HG02938 (cell line): ENCODE measurements at regions not wholly inside any gene's neighbourhood (a gene's known extent, or its start where the extent isn't known, plus 50 kb on each side); places are given as distances from the start of the nearest gene placed in this dataset.

Experiments used
- ATAC-seq: cut with Tn5 transposase; IDR thresholded peaks from one replicate; pipeline ENCODE4 v1.9.1; 2021; ENCODE audit warnings: mild to moderate bottlenecking, moderate library complexity; ENCODE audit not compliant: unreplicated experiment

DNA sequence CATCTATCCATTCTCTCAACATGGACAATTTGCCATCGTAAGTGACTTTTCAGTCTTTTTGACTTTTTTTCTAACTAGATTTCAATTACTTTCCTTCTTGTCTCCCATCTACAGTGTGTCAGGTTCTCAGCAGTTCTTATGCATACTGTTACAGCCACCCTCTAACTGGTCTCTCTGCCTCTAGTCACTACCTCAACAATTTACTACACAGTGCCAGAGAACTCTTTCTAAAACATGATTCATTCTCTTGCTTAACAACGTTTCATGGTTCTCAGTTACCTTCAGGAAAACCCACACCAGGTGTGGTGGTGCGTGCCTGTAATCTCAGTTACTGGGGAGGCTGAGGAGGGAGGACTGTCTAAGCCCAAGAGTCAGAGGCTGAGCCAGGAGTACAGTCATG lies 95.4 kb downstream of the DIPK2A start:
- no peak for ATAC-seq

- no peak for ATAC-seq
Measured at GRCh38 chr3:144073698-144074097, 102.1 kb downstream of the DIPK2A start.

DNA sequence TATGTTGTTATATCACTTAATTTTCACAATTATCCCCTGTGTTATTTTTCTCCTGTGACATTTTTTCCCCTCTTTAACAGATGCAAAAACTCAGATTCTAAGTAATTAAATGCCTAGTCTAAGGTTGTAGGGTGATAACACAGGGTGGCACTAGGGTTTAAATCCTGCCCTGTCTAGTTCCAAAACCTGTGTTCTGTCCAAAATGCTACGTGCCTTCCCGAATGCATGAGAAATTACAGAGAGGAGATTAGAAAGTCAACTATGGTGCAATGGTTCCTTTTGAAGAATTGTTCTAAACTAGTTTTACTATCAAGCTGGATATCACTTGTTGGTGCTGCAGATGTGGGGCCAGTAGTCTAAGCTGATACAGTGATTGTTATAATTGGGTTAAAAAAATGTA lies 108.0 kb downstream of the DIPK2A start:
- ATAC-seq = no peak

DNA sequence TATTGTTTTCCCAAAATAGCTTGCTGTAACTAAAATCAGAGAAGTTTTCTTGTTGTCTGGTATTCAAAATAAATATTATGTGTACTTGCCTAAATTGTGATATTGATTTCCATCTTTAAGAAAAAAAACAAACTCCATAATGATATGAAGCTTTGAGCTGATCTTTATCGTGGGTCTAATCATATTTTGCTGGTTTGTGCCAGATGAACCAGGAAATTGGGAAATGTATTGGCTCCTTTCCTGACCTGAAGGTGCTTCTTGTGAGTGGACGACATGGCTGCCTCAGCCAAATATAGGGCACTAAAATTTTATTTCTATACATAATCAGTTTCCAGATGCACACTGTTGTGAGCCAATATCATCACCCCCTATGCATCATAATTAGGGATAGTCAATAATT lies 113.3 kb downstream of the DIPK2A start:
- no peak for ATAC-seq

DNA sequence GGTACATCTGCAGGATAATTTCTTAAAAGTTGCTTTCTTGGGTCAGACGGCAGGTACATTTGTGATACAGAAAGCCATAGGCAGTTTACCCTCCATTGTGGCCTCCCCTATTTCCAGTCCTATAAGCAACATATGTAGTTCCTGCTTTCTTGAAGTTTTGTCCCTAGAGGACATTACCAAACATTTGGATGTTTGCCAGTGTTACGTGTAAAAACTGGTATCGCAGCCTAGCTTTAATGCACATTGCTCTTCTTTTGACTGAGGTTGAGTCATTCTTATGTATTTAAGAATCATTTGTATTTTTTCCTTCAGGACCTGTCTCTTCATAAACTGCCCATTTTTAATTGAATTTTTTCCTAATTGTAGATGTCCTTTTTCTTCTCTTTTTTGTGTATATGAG lies 114.3 kb downstream of the DIPK2A start:
- no peak for ATAC-seq

DNA sequence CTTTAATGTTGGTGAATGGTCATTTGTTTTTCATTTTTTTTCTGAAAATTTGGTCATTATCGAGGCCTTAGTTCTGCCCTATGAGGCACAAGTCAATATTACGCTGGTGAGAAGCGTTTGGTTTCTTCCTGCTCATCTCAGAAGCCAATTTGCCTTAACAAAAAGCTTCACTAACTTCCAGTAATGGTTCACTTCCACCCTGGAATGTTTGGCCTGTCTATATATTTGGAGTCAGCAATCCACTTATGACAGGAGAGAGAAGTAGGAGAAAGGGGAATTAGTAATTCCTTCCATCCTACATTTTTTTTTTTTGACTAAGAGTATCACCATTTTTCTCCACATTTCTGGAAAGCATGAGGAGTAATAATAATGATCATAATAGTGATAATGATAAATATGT lies 124.4 kb downstream of the DIPK2A start:
- ATAC-seq = no peak

DNA sequence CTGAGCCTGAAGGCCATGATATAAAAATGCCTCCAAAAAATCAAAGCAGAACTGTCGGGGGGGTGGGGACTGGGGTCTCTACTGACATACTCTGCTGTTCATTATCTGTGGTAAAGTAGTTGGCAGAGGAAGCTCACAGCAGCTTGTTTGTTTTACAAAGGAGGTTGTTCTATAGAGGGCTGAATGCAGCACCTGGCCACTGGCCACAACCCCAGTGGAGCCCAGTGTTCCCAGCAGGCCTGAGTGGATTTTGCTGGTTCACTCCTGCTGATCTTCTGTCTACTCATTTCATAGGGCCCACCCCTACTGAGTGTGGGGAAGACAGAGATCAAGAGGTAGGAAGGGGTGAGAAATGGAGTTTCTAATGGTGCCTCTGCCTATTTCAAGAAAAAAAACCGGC lies 125.5 kb downstream of the DIPK2A start:
- ATAC-seq = no peak

- ATAC-seq = no peak
Measured at GRCh38 chr3:144098691-144099090, 127.1 kb downstream of the DIPK2A start.

DNA sequence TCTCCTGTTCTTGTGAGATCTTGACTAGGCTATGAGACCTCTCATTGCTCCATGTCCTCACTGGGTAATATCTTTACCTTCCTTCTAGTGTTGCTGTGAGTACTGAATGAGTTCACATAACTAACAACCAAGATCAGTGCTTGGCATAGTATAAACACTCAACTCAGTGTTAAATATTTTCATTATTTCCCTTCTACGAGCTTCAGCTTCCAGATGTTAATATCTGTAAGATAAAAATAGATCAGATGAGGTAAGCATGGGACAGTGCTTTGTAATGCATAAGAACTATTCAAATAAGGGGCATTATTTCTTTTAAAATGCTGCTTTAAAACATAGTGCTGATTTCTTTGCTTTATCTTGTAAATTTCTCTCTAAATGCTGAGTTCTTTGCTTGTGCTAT lies 130.8 kb downstream of the DIPK2A start:
- no peak for ATAC-seq

GRCh38 chr3:144104186-144104585 lies 132.6 kb downstream of the DIPK2A start:
- no peak for ATAC-seq

DNA sequence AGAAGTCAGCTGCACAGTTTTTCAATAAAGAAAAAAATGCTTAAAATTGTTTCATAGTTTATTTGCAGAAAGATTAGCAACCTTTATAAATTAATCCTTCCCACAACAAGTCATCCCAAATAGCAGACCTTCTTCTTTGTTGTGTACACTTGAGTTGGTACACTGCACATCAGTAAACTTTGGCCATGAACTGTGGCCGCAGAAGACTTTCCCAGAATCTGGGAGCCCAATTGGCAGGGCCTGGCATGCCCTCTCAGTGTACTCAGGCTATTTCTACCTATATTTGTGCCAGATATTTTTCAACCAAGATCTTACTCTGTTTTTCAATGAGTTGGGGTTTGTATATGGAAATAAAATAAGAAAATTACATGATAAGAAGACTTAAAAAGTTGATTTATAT lies 133.1 kb downstream of the DIPK2A start:
- no peak for ATAC-seq

DNA sequence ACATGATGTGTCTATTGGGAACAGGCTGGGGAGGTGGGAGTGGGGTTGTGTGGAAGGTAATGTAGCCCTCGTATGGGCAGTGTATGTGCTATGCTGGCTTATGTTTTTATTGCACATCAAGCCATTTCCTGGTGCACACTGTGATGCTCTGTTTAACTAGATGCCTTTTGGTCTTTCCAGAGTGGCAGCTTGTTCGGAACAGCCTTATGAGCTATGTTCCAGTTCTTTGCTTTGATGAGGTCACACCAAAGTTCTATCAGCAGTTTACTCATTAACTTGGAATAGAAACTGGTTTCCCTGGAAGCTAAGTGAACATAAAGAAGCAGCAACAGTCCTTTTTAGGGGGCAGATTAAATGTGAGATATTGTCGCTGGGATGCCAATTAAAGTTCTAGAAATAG lies 133.9 kb downstream of the DIPK2A start:
- ATAC-seq = no peak

DNA sequence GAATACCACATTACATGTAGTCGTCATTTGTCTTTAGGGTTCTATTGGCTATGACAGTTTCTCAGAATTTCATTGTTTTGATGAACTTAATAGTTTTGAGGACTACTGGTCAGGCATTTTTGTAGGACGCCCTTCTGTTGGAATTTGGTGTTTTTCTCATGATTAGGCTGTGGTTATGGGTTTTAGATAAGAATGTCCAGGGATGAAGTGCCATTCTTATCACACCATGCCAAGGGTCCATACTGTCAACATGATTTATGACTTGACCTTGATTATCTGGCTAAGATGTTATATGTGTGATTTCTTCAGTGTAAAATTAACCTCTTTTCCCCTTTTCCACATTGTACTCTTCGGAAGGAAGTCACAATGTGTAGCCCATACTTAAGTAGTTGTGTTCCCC lies 135.3 kb downstream of the DIPK2A start:
- no peak for ATAC-seq

DNA sequence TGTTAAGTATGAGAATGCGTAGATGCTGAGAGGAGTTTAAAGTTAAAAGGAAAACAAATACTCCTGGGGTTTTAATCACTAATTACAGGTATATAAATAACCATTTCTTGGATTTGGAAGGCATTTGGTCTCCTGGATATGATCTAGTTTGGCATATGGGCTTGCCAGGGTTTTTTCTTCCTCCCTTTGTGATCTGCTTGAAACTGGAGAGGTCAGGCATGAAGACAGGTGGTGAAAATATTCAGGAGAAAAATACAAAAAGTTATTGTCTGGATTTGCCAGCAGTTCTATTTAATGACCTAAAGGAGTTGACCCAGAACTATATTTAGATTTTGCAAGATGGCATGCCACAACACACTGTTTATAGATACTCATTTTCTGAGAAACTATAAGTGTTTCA lies 136.3 kb downstream of the DIPK2A start:
- ATAC-seq = no peak

GRCh38 chr3:144109944-144110343 lies 138.3 kb downstream of the DIPK2A start:
- peak; percentile 96 for ATAC-seq

- no peak for ATAC-seq
Measured at GRCh38 chr3:144112036-144112435, 140.4 kb downstream of the DIPK2A start.

DNA sequence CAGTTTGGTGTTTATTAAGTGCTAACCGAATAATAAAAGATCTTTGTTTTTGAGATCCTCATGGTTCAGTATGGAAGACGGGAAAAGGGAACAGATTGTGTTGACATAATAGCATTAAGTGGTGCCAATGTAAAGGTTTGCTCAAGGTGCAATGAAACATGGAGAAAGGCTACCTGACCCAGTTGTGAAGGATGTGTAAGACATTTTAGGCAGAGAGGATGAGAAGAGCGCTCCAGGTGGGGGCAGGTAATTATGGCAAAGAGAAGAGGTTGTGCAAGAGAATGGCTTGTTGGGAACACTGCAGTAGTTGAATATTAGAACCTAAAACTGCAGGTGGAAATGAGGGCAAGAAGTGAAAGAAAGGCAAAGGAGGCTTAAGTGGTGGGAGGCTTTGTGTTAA lies 140.8 kb downstream of the DIPK2A start:
- no peak for ATAC-seq

DNA sequence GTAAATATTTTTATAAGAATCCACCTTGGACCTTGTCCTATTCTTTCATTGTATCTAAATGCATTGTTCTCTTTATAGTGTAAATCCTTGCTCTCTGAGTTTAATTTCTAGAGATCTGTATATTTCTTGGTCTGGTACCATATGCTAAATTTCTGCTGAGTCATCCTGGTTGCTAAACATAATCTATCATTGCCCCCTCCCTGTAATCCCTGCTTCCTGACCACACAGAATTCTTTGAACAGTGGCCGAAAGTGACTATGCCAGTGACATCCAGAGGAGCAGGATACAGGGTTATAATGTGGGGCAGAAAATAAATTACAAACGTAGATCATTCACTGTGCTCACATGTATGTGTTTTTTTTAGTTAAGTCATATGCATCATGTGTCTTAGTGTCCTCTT lies 143.1 kb downstream of the DIPK2A start:
- ATAC-seq = no peak

DNA sequence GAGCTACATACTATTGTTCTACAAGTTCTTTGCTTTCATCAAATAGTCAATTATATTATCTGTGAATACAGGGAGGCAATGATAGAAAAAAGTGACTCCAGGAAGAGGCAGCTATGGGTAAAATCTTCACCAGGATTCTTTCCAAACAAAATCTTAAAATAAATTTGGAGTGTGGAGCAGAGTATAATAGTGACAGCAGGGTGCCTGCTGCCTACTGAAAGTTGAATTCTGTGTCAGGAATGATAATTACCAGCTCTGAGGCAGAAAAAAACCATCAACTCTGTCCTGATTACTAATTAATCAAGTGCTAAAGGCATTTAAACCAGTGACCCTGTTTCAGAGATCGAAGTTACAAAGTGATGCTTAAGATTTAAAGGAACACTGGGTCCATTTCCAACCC lies 148.0 kb downstream of the DIPK2A start:
- ATAC-seq = no peak

DNA sequence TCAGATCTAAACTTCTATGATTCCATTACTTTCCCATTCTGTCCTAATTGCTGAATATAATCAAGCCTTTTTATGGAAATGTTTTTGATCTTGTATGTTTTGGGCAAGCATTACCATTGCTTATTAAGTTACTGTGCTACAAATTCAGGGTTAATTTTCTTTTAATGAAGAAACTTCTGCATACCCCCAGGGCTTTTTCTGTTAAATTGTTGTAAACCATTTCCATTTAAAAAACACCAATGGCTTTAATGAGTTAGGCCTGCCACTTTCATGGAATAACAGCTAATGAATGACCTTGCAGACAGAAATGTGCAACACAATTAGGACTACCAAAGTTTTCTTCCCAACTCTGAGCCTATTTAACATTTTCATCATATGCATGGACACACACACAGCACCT lies 150.0 kb downstream of the DIPK2A start:
- ATAC-seq = no peak

- ATAC-seq = no peak
Measured at GRCh38 chr3:144127014-144127413, 155.4 kb downstream of the DIPK2A start.

GRCh38 chr3:144127700-144128099 lies 156.1 kb downstream of the DIPK2A start:
- ATAC-seq = peak; percentile 12

DNA sequence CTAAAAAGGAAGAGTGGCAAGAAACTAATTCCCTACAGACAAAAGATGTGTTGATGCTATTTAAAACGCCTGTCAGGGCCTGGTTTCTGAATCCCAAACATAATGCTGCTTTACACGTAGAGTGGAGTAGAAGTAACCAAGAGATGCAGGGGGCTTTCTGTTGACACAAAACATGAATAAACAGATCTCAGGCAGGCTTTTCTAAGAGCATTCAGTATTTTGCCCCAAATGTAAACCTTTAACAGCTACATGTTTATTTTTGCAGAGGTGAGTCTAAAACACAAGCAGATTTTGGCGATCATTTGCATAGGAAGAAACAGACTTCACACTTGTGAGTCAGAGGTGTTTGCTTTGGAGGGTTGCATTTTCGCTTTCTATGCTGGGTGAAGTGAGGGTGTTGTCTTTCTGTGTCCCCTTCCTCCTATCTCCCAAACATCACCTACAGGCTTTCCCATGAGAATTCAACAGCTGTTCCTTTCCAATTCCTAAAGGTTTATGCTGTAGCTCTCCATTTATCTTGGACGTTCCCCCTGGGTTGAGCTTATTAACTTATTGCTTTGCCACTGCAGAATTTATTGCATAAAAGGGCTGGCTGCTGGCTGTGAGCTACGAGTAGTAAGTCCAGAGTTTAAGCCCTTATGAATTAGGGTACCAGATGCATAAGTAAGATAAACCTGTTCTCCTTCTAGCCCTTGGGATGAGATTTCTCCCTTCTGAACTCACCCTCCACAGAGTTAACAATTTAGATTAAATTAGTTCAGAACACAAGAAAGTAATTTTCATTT lies 156.7 kb downstream of the DIPK2A start:
- peak; percentile 99 for ATAC-seq
